AG10803 (cell line): ENCODE measurements at regions not wholly inside any gene's neighbourhood (a gene's known extent, or its start where the extent isn't known, plus 50 kb on each side); places are given as distances from the start of the nearest gene placed in this dataset.
"Not testable (repeated sequence)": the region's sequence is repeated elsewhere in the genome, so short reads cannot be mapped to it uniquely, and the experiment has no call there.

Experiments
- DNase-seq: peaks from one replicate; pipeline ENCODE4 v3.0.0; 2010; ENCODE audit warnings: low read depth
- H3K4me3 ChIP-seq: 2 replicates; pipeline ENCODE4 v1.5.1; 2011; ENCODE audit warnings: mild to moderate bottlenecking, low read length, control low read depth
- CTCF ChIP-seq: conservative IDR thresholded peaks from 2 replicates; pipeline ENCODE4 v1.5.1; 2011; ENCODE audit warnings: mild to moderate bottlenecking, low read length, control low read depth, inconsistent platforms

DNA sequence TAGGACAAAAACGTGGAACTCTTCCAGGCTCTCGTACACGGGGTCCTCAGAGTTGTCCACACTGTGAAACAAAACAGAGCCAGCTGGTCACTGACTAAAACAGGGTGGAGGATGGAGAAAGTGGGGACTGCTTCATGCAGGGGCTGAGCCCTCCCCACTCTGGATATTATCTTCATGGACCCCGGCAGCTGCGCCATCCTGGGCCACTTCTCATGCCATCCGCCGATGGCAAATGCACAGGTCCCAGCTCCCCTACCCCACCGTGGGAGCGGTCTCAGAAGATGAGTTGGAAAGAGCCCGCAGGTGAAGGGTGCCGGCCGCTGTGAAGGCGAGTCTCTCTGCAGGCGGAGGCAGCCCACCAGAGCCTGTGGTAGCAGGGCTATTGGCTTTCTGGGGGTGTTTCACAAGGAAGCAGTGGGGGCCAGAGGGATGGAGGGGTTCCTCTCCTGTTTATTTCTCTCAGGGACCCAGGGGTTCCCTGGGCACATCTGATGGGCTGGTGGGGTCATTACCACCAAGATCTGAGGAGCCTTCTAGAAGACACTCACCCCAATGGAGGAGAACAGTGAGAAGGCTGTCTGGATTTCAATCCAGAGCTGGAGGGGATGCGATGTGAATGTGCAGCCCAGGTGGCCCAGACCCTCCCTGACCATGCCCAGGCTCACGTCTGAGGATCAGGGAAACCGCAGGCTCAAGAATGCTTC lies 177.3 kb downstream of the KLF13 start:
- no peak overlapping the region for H3K4me3 ChIP-seq
- no peak for DNase-seq
- no peak for TF ChIP-seq CTCF

DNA sequence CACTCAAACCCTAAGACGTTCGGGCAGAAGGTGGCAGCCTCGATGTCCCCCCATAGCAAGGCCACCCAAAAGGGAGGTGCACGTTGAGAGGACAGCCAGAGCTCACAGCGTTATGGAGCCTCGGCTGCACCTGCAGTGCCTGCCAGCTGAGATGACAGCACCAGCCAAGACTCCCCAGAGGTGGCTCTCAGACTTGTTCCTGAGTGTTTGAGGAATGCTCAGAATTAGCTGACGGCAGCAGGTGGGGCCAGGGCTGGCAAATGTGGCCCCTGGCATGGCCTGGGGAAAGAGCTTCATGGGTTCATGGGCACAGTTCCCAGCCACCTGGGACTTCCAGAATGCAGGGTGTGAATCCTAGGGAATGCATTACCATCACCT lies 177.8 kb downstream of the KLF13 start:
- H3K4me3 ChIP-seq = no peak overlapping the region
- no peak for TF ChIP-seq CTCF
- DNase-seq = no peak

DNA sequence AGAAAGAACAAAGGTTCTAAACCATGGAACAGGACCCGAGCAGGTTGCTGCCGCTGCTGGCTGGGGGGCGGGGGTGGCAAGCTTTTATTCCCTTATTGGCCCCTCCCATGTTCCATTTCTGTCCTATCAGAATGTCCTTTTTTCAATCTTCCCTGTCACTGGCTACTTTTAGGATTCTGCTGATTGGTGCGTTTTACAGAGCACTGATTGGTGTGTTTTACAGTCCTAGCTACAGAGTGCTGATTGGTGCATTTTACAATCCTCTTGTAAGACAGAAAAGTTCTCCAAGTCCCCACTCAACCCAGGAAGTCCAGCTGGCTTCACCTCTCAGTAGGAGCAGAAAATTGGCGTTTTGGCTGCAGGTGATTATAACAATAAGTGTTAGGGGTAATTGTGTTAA lies 180.9 kb downstream of the KLF13 start:
- not testable (repeated sequence) for DNase-seq, H3K4me3 ChIP-seq

GRCh38 chr15:31508656-31509055 lies 182.0 kb downstream of the KLF13 start:
- TF ChIP-seq CTCF = no peak
- DNase-seq = no peak
- H3K4me3 ChIP-seq = no peak overlapping the region

- no peak for TF ChIP-seq CTCF
- no peak overlapping the region for H3K4me3 ChIP-seq
- no peak for DNase-seq
Measured at GRCh38 chr15:31510057-31510456, 183.4 kb downstream of the KLF13 start.

DNA sequence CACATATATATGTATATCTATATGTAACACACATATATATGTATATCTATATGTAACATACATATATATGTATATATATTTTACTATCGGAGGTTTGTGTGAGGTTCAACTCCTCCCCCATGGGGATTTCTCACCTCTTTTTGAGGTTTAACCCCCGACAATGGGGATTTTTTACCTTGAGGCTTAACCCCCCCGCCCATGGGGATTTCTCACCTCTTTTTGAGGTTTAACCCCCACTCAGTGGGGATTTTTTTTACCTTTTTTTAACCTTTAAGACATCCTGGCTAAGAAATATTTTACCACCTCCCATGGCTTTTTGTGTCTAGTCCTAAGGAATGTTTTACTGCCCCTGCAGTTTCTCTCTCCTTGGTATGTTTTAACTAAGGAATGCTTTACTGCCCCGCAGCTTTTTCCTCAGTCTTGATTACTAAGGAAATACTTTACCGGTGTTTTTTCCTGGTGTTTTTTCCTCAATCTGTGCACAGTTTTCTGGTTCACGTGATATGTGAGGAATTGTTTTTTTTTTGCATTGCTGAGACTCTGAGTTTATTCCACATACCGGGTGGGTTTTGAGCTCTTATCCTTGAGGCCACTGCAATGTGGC lies 185.2 kb downstream of the KLF13 start:
- TF ChIP-seq CTCF = no peak
- no peak for DNase-seq
- H3K4me3 ChIP-seq = no peak overlapping the region

DNA sequence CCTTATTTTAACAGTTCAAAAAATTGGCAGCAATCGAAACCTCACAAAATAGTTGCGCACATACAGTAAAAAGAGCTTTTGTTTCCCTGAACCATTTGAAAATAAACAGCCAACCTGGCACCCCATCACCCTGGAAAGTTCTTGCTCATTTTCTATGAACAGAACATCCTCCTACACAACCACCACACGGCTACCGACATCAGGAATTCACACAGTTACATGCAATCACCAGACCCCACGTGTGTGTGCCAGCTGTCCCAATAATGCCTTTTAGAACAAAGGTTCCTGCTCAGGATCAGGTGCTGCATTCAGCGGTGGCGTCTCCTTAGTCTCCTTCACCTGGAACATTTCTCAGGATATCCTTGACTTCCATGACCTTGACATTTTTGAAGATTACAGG lies 186.5 kb downstream of the KLF13 start:
- TF ChIP-seq CTCF = no peak
- DNase-seq = no peak

GRCh38 chr15:31516440-31516839 lies 189.8 kb downstream of the KLF13 start:
- TF ChIP-seq CTCF = no peak
- DNase-seq = no peak
- no peak overlapping the region for H3K4me3 ChIP-seq

More for the DNA sequence above, 186.5 kb downstream of the KLF13 start:
- no peak overlapping the region for H3K4me3 ChIP-seq
